ENCODE measurements at regions not wholly inside any gene's neighbourhood (a gene's known extent, or its start where the extent isn't known, plus 50 kb on each side); places are given as distances from the start of the nearest gene placed in this dataset.

DNA sequence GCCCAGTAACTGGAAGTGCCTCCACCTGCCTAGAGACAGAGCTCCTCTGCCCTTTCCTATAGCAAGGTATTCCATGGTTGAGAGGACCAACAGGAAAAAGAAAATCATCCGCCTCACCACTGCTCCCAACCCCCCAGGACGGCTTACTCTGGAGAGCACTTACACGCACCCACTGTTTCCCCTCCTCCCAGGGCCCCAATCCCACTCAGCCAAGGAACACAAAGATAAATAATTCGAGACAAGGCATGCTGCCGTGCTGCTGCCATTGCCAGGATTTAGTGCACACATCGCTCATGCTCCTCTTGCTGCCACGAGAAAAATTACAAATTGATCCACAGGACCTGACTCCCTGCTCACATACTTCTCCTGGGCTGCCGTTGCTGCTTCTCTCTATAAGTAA lies 516.6 kb downstream of the BUD13 start:
- TF ChIP-seq KLF16 (CRISPR knock-in tag; IDR thresholded peaks at IDR 0.05) (no peak), PAXIP1 (CRISPR knock-in tag; conservative IDR thresholded peaks at IDR 0.05) (no peak)
- TF ChIP-seq, protein P1, sequence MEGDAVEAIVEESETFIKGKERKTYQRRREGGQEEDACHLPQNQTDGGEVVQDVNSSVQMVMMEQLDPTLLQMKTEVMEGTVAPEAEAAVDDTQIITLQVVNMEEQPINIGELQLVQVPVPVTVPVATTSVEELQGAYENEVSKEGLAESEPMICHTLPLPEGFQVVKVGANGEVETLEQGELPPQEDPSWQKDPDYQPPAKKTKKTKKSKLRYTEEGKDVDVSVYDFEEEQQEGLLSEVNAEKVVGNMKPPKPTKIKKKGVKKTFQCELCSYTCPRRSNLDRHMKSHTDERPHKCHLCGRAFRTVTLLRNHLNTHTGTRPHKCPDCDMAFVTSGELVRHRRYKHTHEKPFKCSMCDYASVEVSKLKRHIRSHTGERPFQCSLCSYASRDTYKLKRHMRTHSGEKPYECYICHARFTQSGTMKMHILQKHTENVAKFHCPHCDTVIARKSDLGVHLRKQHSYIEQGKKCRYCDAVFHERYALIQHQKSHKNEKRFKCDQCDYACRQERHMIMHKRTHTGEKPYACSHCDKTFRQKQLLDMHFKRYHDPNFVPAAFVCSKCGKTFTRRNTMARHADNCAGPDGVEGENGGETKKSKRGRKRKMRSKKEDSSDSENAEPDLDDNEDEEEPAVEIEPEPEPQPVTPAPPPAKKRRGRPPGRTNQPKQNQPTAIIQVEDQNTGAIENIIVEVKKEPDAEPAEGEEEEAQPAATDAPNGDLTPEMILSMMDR (CRISPR knock-in tag; IDR thresholded peaks at IDR 0.05) = no peak

All from HepG2 (cell line).